OCI-LY7 (cell line): ENCODE measurements at regions not wholly inside any gene's neighbourhood (a gene's known extent, or its start where the extent isn't known, plus 50 kb on each side); places are given as distances from the start of the nearest gene placed in this dataset.

ENCODE experiments used
- BruUV-seq: library from RNA; stranded (reverse); fragments of 400-500 nt; replicated peaks from 2 replicates; lab custom pipeline; 2021; lab: Mats Ljungman, UMichigan
- CTCF ChIA-PET: fragments of 300-600 bp; sonication (Branson Sonifier 250); formaldehyde crosslinking; loops from one replicate; lab custom pipeline; 2022; ENCODE audit warnings: antibody characterized with exemption; ENCODE audit not compliant: unreplicated experiment; lab: Charles Lee
- POLR2A ChIA-PET: fragments of 300-600 bp; sonication (Branson Sonifier 250); formaldehyde crosslinking; loops from one replicate; lab custom pipeline; 2022; ENCODE audit warnings: antibody characterized with exemption; lab: Charles Lee
- DNase-seq: peaks from one replicate; pipeline ENCODE4 v3.0.0-alpha.2; 2015; ENCODE audit warnings: low spot score
- H2AFZ ChIP-seq: fragments of 200-600 bp; sonication (generic), shearing (Covaris generic); 2 replicates; pipeline ENCODE4 v1.6.1; 2014; ENCODE audit warnings: mild to moderate bottlenecking, antibody characterized with exemption, low read length, moderate library complexity
- H3K27ac ChIP-seq: fragments of 200-600 bp; sonication (generic); 2 replicates; pipeline ENCODE4 v1.5.1; 2014; ENCODE audit warnings: mixed run types, low read depth, mild to moderate bottlenecking, moderate library complexity, low read length, inconsistent platforms; ENCODE audit not compliant: poor library complexity, severe bottlenecking
- H3K36me3 ChIP-seq: fragments of 200-600 bp; sonication (generic); 2 replicates; pipeline ENCODE4 v1.6.1; 2014; ENCODE audit warnings: mild to moderate bottlenecking, antibody characterized with exemption, low read length, moderate library complexity, mixed read lengths; ENCODE audit not compliant: insufficient read depth
- H3K4me1 ChIP-seq: fragments of 200-600 bp; sonication (generic); 2 replicates; pipeline ENCODE4 v1.5.1; 2014; ENCODE audit warnings: mild to moderate bottlenecking, low read length; ENCODE audit not compliant: insufficient read depth, poor library complexity, severe bottlenecking
- H3K4me2 ChIP-seq: fragments of 200-600 bp; sonication (generic); 2 replicates; pipeline ENCODE4 v1.6.1; 2014; ENCODE audit warnings: mild to moderate bottlenecking, low read length
- H3K4me3 ChIP-seq: fragments of 200-600 bp; sonication (generic); 2 replicates; pipeline ENCODE4 v1.5.1; 2014; ENCODE audit warnings: mild to moderate bottlenecking, low read depth, low read length; ENCODE audit not compliant: poor library complexity, severe bottlenecking
- H3K79me2 ChIP-seq: fragments of 200-600 bp; sonication (generic); 2 replicates; pipeline ENCODE4 v1.6.1; 2016; ENCODE audit warnings: low read depth, mild to moderate bottlenecking, low read length, moderate library complexity, mixed read lengths; ENCODE audit not compliant: insufficient read depth
- H3K9me2 ChIP-seq: fragments of 200-600 bp; sonication (generic); 2 replicates; pipeline ENCODE4 v1.6.1; 2016; ENCODE audit warnings: mild to moderate bottlenecking, low read length, mixed read lengths; ENCODE audit not compliant: insufficient read depth
- H3K9me3 ChIP-seq: fragments of 200-600 bp; sonication (generic); 2 replicates; pipeline ENCODE4 v1.6.1; 2014; ENCODE audit warnings: mild to moderate bottlenecking, mixed run types, low read length, mixed read lengths
- H4K20me1 ChIP-seq: fragments of 200-600 bp; sonication (generic); 2 replicates; pipeline ENCODE4 v1.6.1; 2014; ENCODE audit warnings: mild to moderate bottlenecking, antibody characterized with exemption, low read length, moderate library complexity, mixed read lengths; ENCODE audit not compliant: insufficient read depth
- CTCF ChIP-seq: fragments of 200-600 bp; sonication (generic); conservative IDR thresholded peaks from 2 replicates; pipeline ENCODE4 v1.5.1; 2014; ENCODE audit warnings: mild to moderate bottlenecking, antibody characterized with exemption, low read length, moderate library complexity, mixed read lengths
- EZH2phosphoT487 ChIP-seq: fragments of 200-600 bp; sonication (generic); IDR thresholded peaks from 2 replicates; pipeline ENCODE4 v1.6.1; 2018; ENCODE audit warnings: low read depth, borderline replicate concordance, mild to moderate bottlenecking, mixed run types, antibody characterized with exemption, low read length, moderate library complexity, mixed read lengths
- intact Hi-C: fragments of 100-400 bp; cut with micrococcal nuclease; formaldehyde crosslinking; loops from one replicate; pipeline ENCODE4 v1.10.0; 2022; ENCODE audit not compliant: unreplicated experiment

- intact Hi-C loops, result no loop called here
These were observed 124.1 kb downstream of the TRIML1 start for GRCh38 chr4:188263321-188263720.

GRCh38 chr4:188266386-188266785, 127.1 kb downstream of the TRIML1 start:
- CTCF ChIA-PET, result no interaction called here
- POLR2A ChIA-PET, result no interaction called here

More at GRCh38 chr4:188263321-188263720, 124.1 kb downstream of the TRIML1 start:
- DNase-seq, result no peak
- TF ChIP-seq CTCF (no peak), EZH2phosphoT487 (no peak)
- no peaks in the 10 kb centered on the region for H3K4me1 ChIP-seq
- no peak overlapping the region for H2AFZ ChIP-seq
- BruUV-seq, result no TSS peak
- no peak overlapping the region for H3K4me2 ChIP-seq
- H3K27ac ChIP-seq, result no peak overlapping the region
- no peaks in the 10 kb centered on the region for H3K36me3 ChIP-seq
- no peaks in the 10 kb centered on the region for H4K20me1 ChIP-seq
- H3K9me2 ChIP-seq, result no peaks in the 10 kb centered on the region
- ChIA-PET POLR2A (interaction anchor here (0.6 kb wide), 1 partner anchor 35 kb away, joined by 8 read pairs; no protein-coding TSS in a partner anchor), CTCF (no interaction called here)
- no peak overlapping the region for H3K4me3 ChIP-seq
- H3K79me2 ChIP-seq, result no peaks in the 10 kb centered on the region
- no peaks in the 10 kb centered on the region for H3K9me3 ChIP-seq

More at GRCh38 chr4:188266386-188266785, 127.1 kb downstream of the TRIML1 start:
- intact Hi-C loops, result no loop called here
- H3K9me2 ChIP-seq, result no peaks in the 10 kb centered on the region
- no peak overlapping the region for H3K4me3 ChIP-seq
- no peak overlapping the region for H3K27ac ChIP-seq
- no peaks in the 10 kb centered on the region for H3K79me2 ChIP-seq
- no peak for DNase-seq
- H3K4me2 ChIP-seq, result no peak overlapping the region
- TF ChIP-seq EZH2phosphoT487, result no peak
- no peak for TF ChIP-seq CTCF
- BruUV-seq, result no TSS peak
- H3K36me3 ChIP-seq, result no peaks in the 10 kb centered on the region
- no peak overlapping the region for H2AFZ ChIP-seq
- H3K4me1 ChIP-seq, result no peaks in the 10 kb centered on the region
- no peaks in the 10 kb centered on the region for H3K9me3 ChIP-seq
- H4K20me1 ChIP-seq, result no peaks in the 10 kb centered on the region
